Right atrium auricular region (tissue), 2 donors: ENCODE measurements at regions not wholly inside any gene's neighbourhood (a gene's known extent, or its start where the extent isn't known, plus 50 kb on each side); places are given as distances from the start of the nearest gene placed in this dataset.

Experiments
- DNase-seq: peaks from one replicate; pipeline ENCODE4 v3.0.0-alpha.2; 2019; ENCODE audit warnings: low spot score
- H3K27ac ChIP-seq, 2 donors: fragments of 200-600 bp; sonication (generic); 1 replicate in 1 of 2; 2 replicates in 1 of 2; pipeline ENCODE4 v1.5.1; 2016 to 2019
- H3K27me3 ChIP-seq, 2 donors: fragments of 200-600 bp; sonication (generic); one replicate each; pipeline versions ENCODE4 v1.5.1 to v1.6.0; 2017 to 2019
- H3K36me3 ChIP-seq: fragments of 200-600 bp; sonication (generic); one replicate; pipeline ENCODE4 v1.5.1; 2016
- H3K4me1 ChIP-seq, 2 donors: fragments of 200-600 bp; sonication (generic); one replicate each; pipeline versions ENCODE4 v1.5.1 to v1.6.0; 2017 to 2019
- H3K4me3 ChIP-seq, 2 donors: fragments of 200-600 bp; sonication (generic); 1 replicate in 1 of 2; 2 replicates in 1 of 2; pipeline ENCODE4 v1.5.1; 2017 to 2019; ENCODE audit warnings: mild to moderate bottlenecking in 1 of 2, moderate library complexity in 1 of 2
- H3K9me3 ChIP-seq, 2 donors: fragments of 200-600 bp; sonication (generic); one replicate each; pipeline ENCODE4 v1.5.1; 2019
- TF ChIP-seq, protein P1 (sequence below), 2 donors: fragments of 200-600 bp; sonication (generic); IDR thresholded peaks; one replicate each; pipeline ENCODE4 v1.5.1; 2019; ENCODE audit warnings: antibody characterized with exemption in 2 of 2

DNA sequence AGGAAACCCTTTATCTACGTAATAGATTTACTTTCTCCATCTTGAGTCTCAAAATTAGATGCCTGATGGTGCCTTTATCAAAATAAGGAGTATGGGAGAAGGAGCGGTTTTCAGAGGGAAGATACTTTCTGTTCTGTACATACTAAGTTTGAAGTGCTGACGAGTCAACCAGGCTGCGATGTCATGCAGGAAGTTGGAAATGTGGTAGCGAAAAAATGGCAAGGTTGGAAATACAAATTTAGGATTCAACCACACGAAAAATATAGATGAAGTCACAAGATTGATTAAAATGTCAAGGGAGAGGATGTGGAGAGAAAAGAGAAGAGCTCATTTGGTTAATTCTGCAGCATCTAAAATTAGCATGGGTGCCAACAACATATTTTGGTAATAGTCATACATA, 129.5 kb downstream of the FOXD1 start:
- Histone ChIP-seq H3K27ac (no peak overlapping the region), H3K4me1 (no peaks in the 10 kb centered on the region), H3K9me3 (no peaks in the 10 kb centered on the region), H3K36me3 (no peaks in the 10 kb centered on the region), H3K4me3 (no peak overlapping the region), H3K27me3 (peaks cover 0 to 6% of the 10 kb centered on the region in 2 donors)
- TF ChIP-seq, protein P1, sequence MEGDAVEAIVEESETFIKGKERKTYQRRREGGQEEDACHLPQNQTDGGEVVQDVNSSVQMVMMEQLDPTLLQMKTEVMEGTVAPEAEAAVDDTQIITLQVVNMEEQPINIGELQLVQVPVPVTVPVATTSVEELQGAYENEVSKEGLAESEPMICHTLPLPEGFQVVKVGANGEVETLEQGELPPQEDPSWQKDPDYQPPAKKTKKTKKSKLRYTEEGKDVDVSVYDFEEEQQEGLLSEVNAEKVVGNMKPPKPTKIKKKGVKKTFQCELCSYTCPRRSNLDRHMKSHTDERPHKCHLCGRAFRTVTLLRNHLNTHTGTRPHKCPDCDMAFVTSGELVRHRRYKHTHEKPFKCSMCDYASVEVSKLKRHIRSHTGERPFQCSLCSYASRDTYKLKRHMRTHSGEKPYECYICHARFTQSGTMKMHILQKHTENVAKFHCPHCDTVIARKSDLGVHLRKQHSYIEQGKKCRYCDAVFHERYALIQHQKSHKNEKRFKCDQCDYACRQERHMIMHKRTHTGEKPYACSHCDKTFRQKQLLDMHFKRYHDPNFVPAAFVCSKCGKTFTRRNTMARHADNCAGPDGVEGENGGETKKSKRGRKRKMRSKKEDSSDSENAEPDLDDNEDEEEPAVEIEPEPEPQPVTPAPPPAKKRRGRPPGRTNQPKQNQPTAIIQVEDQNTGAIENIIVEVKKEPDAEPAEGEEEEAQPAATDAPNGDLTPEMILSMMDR (IDR thresholded peaks at IDR 0.05), result no peak
- no peak for DNase-seq

GRCh38 chr5:73318308-73318719, 130.3 kb downstream of the FOXD1 start:
- H3K27me3 ChIP-seq, result peaks cover 0 to 6% of the 10 kb centered on the region in 2 donors

DNA sequence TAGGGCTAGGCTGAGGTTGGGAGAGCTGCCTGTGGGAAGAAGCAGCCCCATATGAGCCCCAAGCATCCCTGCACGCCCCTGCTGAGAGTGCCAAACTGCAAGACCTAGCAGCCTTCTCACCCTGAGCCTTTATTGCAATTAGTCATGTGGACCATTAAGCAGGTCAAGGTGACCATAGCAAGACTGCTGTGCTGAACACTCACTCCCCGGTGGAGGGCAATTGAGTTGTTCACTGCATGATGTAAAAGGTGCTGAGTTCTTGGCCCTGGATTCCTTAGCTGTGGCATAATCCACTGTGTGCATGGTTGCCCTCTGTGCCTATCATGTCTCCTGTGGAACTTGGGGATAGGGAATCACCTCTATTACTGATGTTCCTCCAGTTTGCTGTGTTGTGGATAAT, 131.1 kb downstream of the FOXD1 start:
- Histone ChIP-seq H3K36me3 (no peaks in the 10 kb centered on the region), H3K27me3 (peaks cover 0 to 6% of the 10 kb centered on the region in 2 donors), H3K9me3 (no peaks in the 10 kb centered on the region), H3K27ac (no peak overlapping the region), H3K4me3 (no peak overlapping the region), H3K4me1 (no peaks in the 10 kb centered on the region)
- TF ChIP-seq, protein P1 (IDR thresholded peaks at IDR 0.05), result no peak
- no peak for DNase-seq

More at GRCh38 chr5:73318308-73318719, 130.3 kb downstream of the FOXD1 start:
- TF ChIP-seq, protein P1 (IDR thresholded peaks at IDR 0.05), result no peak
- Histone ChIP-seq H3K4me1 (no peaks in the 10 kb centered on the region), H3K27ac (no peak overlapping the region), H3K36me3 (no peaks in the 10 kb centered on the region), H3K9me3 (no peaks in the 10 kb centered on the region), H3K4me3 (no peak overlapping the region)
- DNase-seq, result no peak

- TF ChIP-seq, protein P1 (IDR thresholded peaks at IDR 0.05), result no peak
- Histone ChIP-seq H3K4me1 (peaks cover 0 to 12% of the 10 kb centered on the region in 2 donors), H3K27ac (no peak overlapping the region), H3K36me3 (no peaks in the 10 kb centered on the region), H3K27me3 (peaks cover 0 to 6% of the 10 kb centered on the region in 2 donors), H3K4me3 (no peak overlapping the region), H3K9me3 (no peaks in the 10 kb centered on the region)
- DNase-seq, result no peak
Measured at GRCh38 chr5:73314395-73315257, 134.0 kb downstream of the FOXD1 start.

GRCh38 chr5:73312872-73313510, 135.6 kb downstream of the FOXD1 start:
- Histone ChIP-seq H3K9me3 (no peaks in the 10 kb centered on the region), H3K4me1 (peaks cover 0 to 12% of the 10 kb centered on the region in 2 donors), H3K4me3 (no peak overlapping the region), H3K36me3 (no peaks in the 10 kb centered on the region), H3K27ac (no peak overlapping the region), H3K27me3 (peaks cover 0 to 6% of the 10 kb centered on the region in 2 donors)
- no peak for DNase-seq
- TF ChIP-seq, protein P1 (IDR thresholded peaks at IDR 0.05), result no peak
